Glutamatergic neuron (in vitro differentiated cells): ENCODE measurements at regions not wholly inside any gene's neighbourhood (a gene's known extent, or its start where the extent isn't known, plus 50 kb on each side); places are given as distances from the start of the nearest gene placed in this dataset.

Experiments
- DNase-seq: peaks from one replicate; pipeline ENCODE4 v3.0.0; 2022
- H3K27ac Mint-ChIP-seq: one replicate; pipeline ENCODE4 v1.8.0; 2020; ENCODE audit warnings: mild to moderate bottlenecking, mixed read lengths, inconsistent platforms; ENCODE audit not compliant: unreplicated experiment
- H3K27me3 Mint-ChIP-seq: one replicate; pipeline ENCODE4 v1.8.0; 2020; ENCODE audit warnings: mild to moderate bottlenecking, moderate library complexity, mixed read lengths, inconsistent platforms; ENCODE audit not compliant: unreplicated experiment
- H3K36me3 Mint-ChIP-seq: one replicate; pipeline ENCODE4 v1.8.0; 2020; ENCODE audit warnings: mild to moderate bottlenecking, mixed read lengths, inconsistent platforms; ENCODE audit not compliant: unreplicated experiment
- H3K4me1 Mint-ChIP-seq: one replicate; pipeline ENCODE4 v1.8.0; 2020; ENCODE audit warnings: mild to moderate bottlenecking, low read depth, mixed read lengths, inconsistent platforms; ENCODE audit not compliant: unreplicated experiment
- H3K4me3 Mint-ChIP-seq: one replicate; pipeline ENCODE4 v1.8.0; 2020; ENCODE audit warnings: mild to moderate bottlenecking, mixed read lengths, inconsistent platforms; ENCODE audit not compliant: unreplicated experiment
- H3K9me3 Mint-ChIP-seq: one replicate; pipeline ENCODE4 v1.8.0; 2020; ENCODE audit warnings: mild to moderate bottlenecking, moderate library complexity, mixed read lengths, inconsistent platforms; ENCODE audit not compliant: unreplicated experiment
- CTCF ChIP-seq: fragments of 200-600 bp; sonication (generic); IDR thresholded peaks from one replicate; pipeline ENCODE4 v1.5.0; 2021; ENCODE audit not compliant: partially characterized antibody, unreplicated experiment

GRCh38 chr22:48318173-48318572, 1509.5 kb downstream of the BRD1 start:
- no peak overlapping the region for H3K27ac Mint-ChIP-seq
- H3K9me3 Mint-ChIP-seq = peaks cover 27% of the 10 kb centered on the region
- H3K4me1 Mint-ChIP-seq = peaks cover 4% of the 10 kb centered on the region
- no peak for TF ChIP-seq CTCF
- no peak overlapping the region for H3K4me3 Mint-ChIP-seq
- peaks cover 18% of the 10 kb centered on the region for H3K27me3 Mint-ChIP-seq
- no peak for DNase-seq
- H3K36me3 Mint-ChIP-seq = peaks cover 8% of the 10 kb centered on the region

- peaks cover 21% of the 10 kb centered on the region for H3K9me3 Mint-ChIP-seq
- H3K27ac Mint-ChIP-seq = no peak overlapping the region
- DNase-seq = no peak
- no peak overlapping the region for H3K4me3 Mint-ChIP-seq
- H3K27me3 Mint-ChIP-seq = peaks cover 17% of the 10 kb centered on the region
- H3K36me3 Mint-ChIP-seq = peaks cover 13% of the 10 kb centered on the region
- TF ChIP-seq CTCF = no peak
- peaks cover 4% of the 10 kb centered on the region for H3K4me1 Mint-ChIP-seq
Measured at GRCh38 chr22:48316257-48317250, 1511.1 kb downstream of the BRD1 start.

GRCh38 chr22:48315439-48316256, 1512.0 kb downstream of the BRD1 start:
- Mint-ChIP-seq H3K27me3 (peaks cover 11% of the 10 kb centered on the region), H3K9me3 (peaks cover 17% of the 10 kb centered on the region), H3K27ac (no peak overlapping the region), H3K36me3 (peaks cover 7% of the 10 kb centered on the region), H3K4me1 (no peaks in the 10 kb centered on the region), H3K4me3 (no peak overlapping the region)
- TF ChIP-seq CTCF = no peak
- no peak for DNase-seq

- Mint-ChIP-seq H3K9me3 (peaks cover 18% of the 10 kb centered on the region), H3K4me1 (no peaks in the 10 kb centered on the region), H3K4me3 (no peak overlapping the region), H3K36me3 (peaks cover 7% of the 10 kb centered on the region), H3K27me3 (peaks cover 11% of the 10 kb centered on the region), H3K27ac (no peak overlapping the region)
- no peak for DNase-seq
- TF ChIP-seq CTCF = no peak
Measured at GRCh38 chr22:48314073-48314472, 1513.6 kb downstream of the BRD1 start.
